Endothelial cell of umbilical vein (primary cell): ENCODE measurements at regions not wholly inside any gene's neighbourhood (a gene's known extent, or its start where the extent isn't known, plus 50 kb on each side); places are given as distances from the start of the nearest gene placed in this dataset.

Experiments
- BruUV-seq: library from RNA; stranded (reverse); fragments of 400-500 nt; replicated peaks from 2 replicates; lab custom pipeline; 2021; lab: Mats Ljungman, UMichigan
- CTCF ChIA-PET: fragments of 300-600, 350-600 bp; sonication (Branson Sonifier 250); formaldehyde crosslinking; loops from one replicate; lab custom pipeline; 2021; ENCODE audit warnings: antibody characterized with exemption, inconsistent platforms; lab: Charles Lee
- POLR2A ChIA-PET: fragments of 300-600, 350-600 bp; sonication (Branson Sonifier 250); formaldehyde crosslinking; loops from one replicate; lab custom pipeline; 2021; ENCODE audit warnings: antibody characterized with exemption, inconsistent platforms; lab: Charles Lee
- DNase-seq: peaks from one replicate; pipeline ENCODE4 v3.0.0-alpha.2; 2011; ENCODE audit warnings: low read depth, low spot score
- FAIRE-seq: peaks from 2 replicates; lab custom pipeline; 2011; peaks lifted over from hg19 to GRCh38; lab: Jason Lieb, UNC
- H2AFZ ChIP-seq: 2 replicates; pipeline ENCODE4 v1.6.0; 2012; ENCODE audit warnings: low read depth, low read length, control low read depth, inconsistent platforms
- H3K27ac ChIP-seq: 2 replicates; pipeline ENCODE4 v1.5.1; 2011; ENCODE audit warnings: low read depth, mild to moderate bottlenecking, control low read depth, low read length, moderate library complexity; ENCODE audit not compliant: insufficient read depth
- H3K27me3 ChIP-seq, 2 experiments: 2 replicates each; pipeline versions ENCODE4 v1.6.0 to v1.6.1; 2011; ENCODE audit warnings: low read length in 2 of 2, mixed read lengths in 1 of 2; ENCODE audit not compliant: control insufficient read depth in 2 of 2, insufficient read depth in 2 of 2
- H3K36me3 ChIP-seq, 2 experiments: 2 replicates in 1 of 2; 3 replicates in 1 of 2; pipeline ENCODE4 v1.5.1; 2011; ENCODE audit warnings: low read length in 2 of 2, mild to moderate bottlenecking in 1 of 2, moderate library complexity in 1 of 2; ENCODE audit not compliant: control insufficient read depth in 2 of 2, insufficient read depth in 2 of 2; ENCODE audit errors: extremely low read depth in 1 of 2
- H3K4me1 ChIP-seq: 3 replicates; pipeline ENCODE4 v1.5.1; 2011; ENCODE audit warnings: mild to moderate bottlenecking, low read length; ENCODE audit not compliant: control insufficient read depth, insufficient read depth; ENCODE audit errors: extremely low read depth
- H3K4me2 ChIP-seq: 2 replicates; pipeline ENCODE4 v1.6.1; 2011; ENCODE audit warnings: low read length, control low read depth, mixed read lengths; ENCODE audit not compliant: insufficient read depth
- H3K4me3 ChIP-seq, 3 experiments: fragments of 200-600 bp in 1 of 3; sonication (generic), shearing (Covaris generic) in 1 of 3; replicated peaks in 1 of 3; 2 replicates each; pipeline ENCODE4 v1.5.1; 2011 to 2016; ENCODE audit warnings: control low read depth in 3 of 3, low read length in 3 of 3, mild to moderate bottlenecking in 2 of 3, inconsistent platforms in 1 of 3, low read depth in 1 of 3, moderate library complexity in 1 of 3; ENCODE audit not compliant: insufficient read depth in 1 of 3
- H3K79me2 ChIP-seq: 2 replicates; pipeline ENCODE4 v1.6.0; 2012; ENCODE audit warnings: low read length, inconsistent platforms; ENCODE audit not compliant: control insufficient read depth, insufficient read depth
- H3K9ac ChIP-seq: replicated peaks from 2 replicates; pipeline ENCODE3; 2011; ENCODE audit warnings: low read length, control low read depth; ENCODE audit not compliant: insufficient read depth; ENCODE audit errors: extremely low read depth
- H3K9me1 ChIP-seq: replicated peaks from 3 replicates; pipeline ENCODE4 v1.6.0; 2011; ENCODE audit warnings: mild to moderate bottlenecking, low read length; ENCODE audit not compliant: control insufficient read depth, insufficient read depth; ENCODE audit errors: extremely low read depth
- H3K9me3 ChIP-seq: replicated peaks from 2 replicates; pipeline ENCODE4 v1.5.1; 2012; ENCODE audit warnings: low read length, inconsistent platforms; ENCODE audit not compliant: control insufficient read depth, insufficient read depth
- H4K20me1 ChIP-seq: replicated peaks from 2 replicates; pipeline ENCODE3; 2011; ENCODE audit warnings: mild to moderate bottlenecking, low read length; ENCODE audit not compliant: control insufficient read depth, insufficient read depth; ENCODE audit errors: extremely low read depth
- CTCF ChIP-seq, 2 donors: IDR thresholded peaks; 1 replicate in 1 of 2; 2 replicates in 1 of 2; pipeline ENCODE4 v1.5.1; 2011; ENCODE audit warnings: low read length in 2 of 2, mild to moderate bottlenecking in 2 of 2, moderate library complexity in 2 of 2, control low read depth in 1 of 2, inconsistent platforms in 1 of 2, low read depth in 1 of 2; ENCODE audit not compliant: insufficient read depth in 1 of 2; ENCODE audit errors: extremely low read depth in 1 of 2
- EZH2 ChIP-seq: IDR thresholded peaks from 2 replicates; pipeline ENCODE4 v1.6.1; 2012; ENCODE audit warnings: borderline replicate concordance, low read depth, mild to moderate bottlenecking, moderate library complexity, low read length, inconsistent platforms; ENCODE audit not compliant: severe bottlenecking
- FOS ChIP-seq: IDR thresholded peaks from 2 replicates; pipeline ENCODE4 v1.6.1; 2011; ENCODE audit warnings: mild to moderate bottlenecking, low read length, moderate library complexity, borderline replicate concordance; ENCODE audit not compliant: insufficient read depth
- GATA2 ChIP-seq: IDR thresholded peaks from 2 replicates; pipeline ENCODE4 v1.7.0; 2011; ENCODE audit warnings: low read depth, mild to moderate bottlenecking, moderate library complexity, mixed read lengths, low read length; ENCODE audit not compliant: insufficient read length, insufficient read depth
- JUN ChIP-seq: IDR thresholded peaks from 2 replicates; pipeline ENCODE4 v1.6.1; 2011; ENCODE audit warnings: borderline replicate concordance, low read depth; ENCODE audit not compliant: insufficient read length, insufficient read depth
- MAX ChIP-seq: IDR thresholded peaks from 2 replicates; pipeline ENCODE4 v1.6.1; 2011; ENCODE audit not compliant: insufficient read depth, insufficient read length
- MYC ChIP-seq: IDR thresholded peaks from one replicate; pipeline ENCODE4 v1.6.1; 2011; ENCODE audit warnings: mild to moderate bottlenecking, low read depth, low read length
- POLR2A ChIP-seq: IDR thresholded peaks from 2 replicates; pipeline ENCODE4 v1.6.1; 2012; ENCODE audit warnings: low read depth, mild to moderate bottlenecking, control low read depth, low read length
- POLR2AphosphoS5 ChIP-seq: IDR thresholded peaks from 2 replicates; pipeline ENCODE4 v1.6.1; 2012; ENCODE audit warnings: low read depth, mild to moderate bottlenecking, control low read depth, low read length, moderate library complexity; ENCODE audit not compliant: insufficient read depth
- dilution Hi-C: fragments of 300-500 bp; cut with MboI; formaldehyde crosslinking; loops from one replicate; pipeline ENCODE4 v1.15.0; 2019; ENCODE audit warnings: low sequenced_read_pairs; ENCODE audit not compliant: extremely low pct_ligation_motif_present
- intact Hi-C: fragments of 100-400 bp; cut with micrococcal nuclease; formaldehyde crosslinking; loops from one replicate; pipeline ENCODE4 v1.10.0; 2022

- H3K4me3 ChIP-seq: no peak overlapping the region
- no peaks in the 10 kb centered on the region for H3K79me2 ChIP-seq
- no peaks in the 10 kb centered on the region for H3K27me3 ChIP-seq
- H3K27ac ChIP-seq: no peak overlapping the region
- intact Hi-C loops: no loop called here
- H3K36me3 ChIP-seq: no peaks in the 10 kb centered on the region
- no peak for FAIRE-seq
- no peak overlapping the region for H3K4me2 ChIP-seq
- dilution Hi-C loops: no loop called here
- H3K9ac ChIP-seq: no peak overlapping the region
- no peak overlapping the region for H2AFZ ChIP-seq
- POLR2A ChIA-PET: no interaction called here
- DNase-seq: no peak
- H3K9me3 ChIP-seq: no peaks in the 10 kb centered on the region
- H4K20me1 ChIP-seq: no peaks in the 10 kb centered on the region
- no TSS peak for BruUV-seq
- no peaks in the 10 kb centered on the region for H3K4me1 ChIP-seq
- H3K9me1 ChIP-seq: no peaks in the 10 kb centered on the region
- CTCF ChIA-PET: no interaction called here
- TF ChIP-seq MAX: no peak
- TF ChIP-seq CTCF (IDR thresholded peaks at IDR 0.05; ENCODE audit: extremely low read depth in 1 of 2, insufficient read depth in 1 of 2, low read depth in 1 of 2, low read length in 2 of 2): no peak
- no peak for TF ChIP-seq POLR2A
- no peak for TF ChIP-seq MYC
- no peak for TF ChIP-seq JUN
Observed at GRCh38 chr5:38167562-38167996, 90.8 kb upstream of the EGFLAM start.

- Histone ChIP-seq H3K4me1 (no peaks in the 10 kb centered on the region), H2AFZ (no peak overlapping the region), H3K9me1 (no peaks in the 10 kb centered on the region), H3K9me3 (no peaks in the 10 kb centered on the region), H3K27me3 (no peaks in the 10 kb centered on the region), H4K20me1 (no peaks in the 10 kb centered on the region), H3K9ac (no peak overlapping the region), H3K79me2 (no peaks in the 10 kb centered on the region), H3K36me3 (no peaks in the 10 kb centered on the region), H3K27ac (no peak overlapping the region), H3K4me2 (no peak overlapping the region), H3K4me3 (no peak overlapping the region)
- TF ChIP-seq GATA2 (no peak), EZH2 (no peak), FOS (no peak), CTCF (IDR thresholded peaks at IDR 0.05; ENCODE audit: extremely low read depth in 1 of 2, insufficient read depth in 1 of 2, low read depth in 1 of 2, low read length in 2 of 2) (no peak), JUN (no peak), POLR2AphosphoS5 (no peak), MAX (no peak), MYC (no peak), POLR2A (no peak)
- no TSS peak for BruUV-seq
- ChIA-PET CTCF (no interaction called here), POLR2A (no interaction called here)
- no peak for DNase-seq
- no peak for FAIRE-seq
- dilution Hi-C loops: no loop called here
- intact Hi-C loops: no loop called here
Observed at GRCh38 chr5:38166832-38167231, 91.5 kb upstream of the EGFLAM start.
